ENCODE measurements at regions not wholly inside any gene's neighbourhood (a gene's known extent, or its start where the extent isn't known, plus 50 kb on each side); places are given as distances from the start of the nearest gene placed in this dataset.

DNA sequence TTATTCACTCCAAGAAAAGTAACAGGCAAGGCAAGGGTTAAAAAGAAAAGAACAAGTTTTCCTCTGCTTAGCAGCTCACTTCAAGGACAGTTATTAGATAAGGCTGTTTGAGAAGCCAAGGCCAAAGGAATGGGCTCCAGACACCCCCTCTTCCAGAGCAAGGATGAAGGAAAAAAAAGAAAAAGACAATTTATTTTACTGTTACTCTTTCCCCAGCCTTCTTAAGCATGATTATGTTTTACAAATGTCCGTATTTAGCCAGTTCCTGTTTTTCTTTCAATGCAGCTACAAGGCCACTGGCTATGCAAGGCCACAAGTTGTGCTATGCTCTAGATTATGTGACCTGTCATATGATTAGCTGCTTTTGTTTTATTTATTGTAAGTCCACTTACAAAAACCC is 106.5 kb upstream of the SIMC1 start:
- H2AFZ ChIP-seq (ENCODE audit: low read depth, low read length): no peak overlapping the region

DNA sequence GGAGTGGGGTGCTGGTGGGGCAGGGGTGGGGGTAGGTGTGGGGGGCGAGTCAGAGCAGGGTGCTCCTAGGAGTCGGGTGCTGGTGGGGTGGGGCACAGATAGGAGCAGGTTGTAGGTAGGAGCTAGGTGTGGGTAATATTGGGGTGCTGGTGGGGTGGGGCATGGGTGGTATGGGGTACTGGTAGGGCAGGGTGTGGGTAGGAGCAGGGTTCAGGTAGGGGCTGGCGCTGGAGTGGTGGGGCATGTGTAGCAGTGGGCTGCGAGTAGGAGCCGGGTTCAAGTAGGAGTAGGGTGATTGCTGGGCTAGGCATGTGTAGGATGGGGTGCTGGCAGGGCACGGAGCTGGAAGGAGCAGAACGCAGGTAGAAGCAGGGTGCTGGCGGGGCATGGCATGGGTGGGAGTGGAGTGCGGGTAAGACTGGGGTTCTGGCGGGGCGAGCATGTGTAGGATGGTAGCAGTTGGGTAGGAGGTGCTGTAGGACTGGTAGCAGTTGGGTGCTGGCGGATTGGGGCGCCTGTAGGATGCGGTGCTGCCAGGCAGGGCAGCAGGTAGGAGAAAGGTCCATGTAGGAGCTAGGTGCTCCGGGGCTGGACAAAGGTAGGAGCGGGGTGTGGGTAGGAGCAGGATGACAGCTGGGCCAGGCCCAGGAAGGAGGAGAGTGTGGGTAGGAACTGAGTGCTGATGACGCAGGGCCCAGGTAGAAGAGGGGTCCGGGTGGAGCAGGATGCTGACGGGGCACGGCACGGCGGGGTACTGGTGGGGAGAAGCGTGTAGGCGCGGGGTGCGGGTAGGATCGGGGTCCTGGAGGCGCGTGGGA is 105.5 kb upstream of the SIMC1 start:
- H3K9me3 ChIP-seq (ENCODE audit: insufficient read depth, low read length): no peaks in the 10 kb centered on the region
- no peaks in the 10 kb centered on the region for H3K4me1 ChIP-seq (ENCODE audit: low read length)
- H4K20me1 ChIP-seq (ENCODE audit: insufficient read depth, low read length): no peaks in the 10 kb centered on the region; the same call in 1 of the 2 replicates
- no peak overlapping the region for H3K4me3 ChIP-seq (ENCODE audit: low read length)
- H3K79me2 ChIP-seq (ENCODE audit: low read length): no peaks in the 10 kb centered on the region
- peaks cover 11% of the 10 kb centered on the region for H3K27me3 ChIP-seq (ENCODE audit: low read depth, low read length)
- TF ChIP-seq, protein P1, sequence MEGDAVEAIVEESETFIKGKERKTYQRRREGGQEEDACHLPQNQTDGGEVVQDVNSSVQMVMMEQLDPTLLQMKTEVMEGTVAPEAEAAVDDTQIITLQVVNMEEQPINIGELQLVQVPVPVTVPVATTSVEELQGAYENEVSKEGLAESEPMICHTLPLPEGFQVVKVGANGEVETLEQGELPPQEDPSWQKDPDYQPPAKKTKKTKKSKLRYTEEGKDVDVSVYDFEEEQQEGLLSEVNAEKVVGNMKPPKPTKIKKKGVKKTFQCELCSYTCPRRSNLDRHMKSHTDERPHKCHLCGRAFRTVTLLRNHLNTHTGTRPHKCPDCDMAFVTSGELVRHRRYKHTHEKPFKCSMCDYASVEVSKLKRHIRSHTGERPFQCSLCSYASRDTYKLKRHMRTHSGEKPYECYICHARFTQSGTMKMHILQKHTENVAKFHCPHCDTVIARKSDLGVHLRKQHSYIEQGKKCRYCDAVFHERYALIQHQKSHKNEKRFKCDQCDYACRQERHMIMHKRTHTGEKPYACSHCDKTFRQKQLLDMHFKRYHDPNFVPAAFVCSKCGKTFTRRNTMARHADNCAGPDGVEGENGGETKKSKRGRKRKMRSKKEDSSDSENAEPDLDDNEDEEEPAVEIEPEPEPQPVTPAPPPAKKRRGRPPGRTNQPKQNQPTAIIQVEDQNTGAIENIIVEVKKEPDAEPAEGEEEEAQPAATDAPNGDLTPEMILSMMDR (IDR thresholded peaks at IDR 0.05; ENCODE audit: low read depth, low read length): no peak
- no peak for TF ChIP-seq EZH2phosphoT487 (IDR thresholded peaks at IDR 0.05; ENCODE audit: low read depth)
- H3K4me2 ChIP-seq (ENCODE audit: low read length): no peak overlapping the region
- H2AFZ ChIP-seq (ENCODE audit: low read depth, low read length): no peak overlapping the region
- no peaks in the 10 kb centered on the region for H3K36me3 ChIP-seq (replicated peaks; ENCODE audit: low read depth, low read length)
- H3K9ac ChIP-seq (ENCODE audit: low read length): no peak overlapping the region
- no peak overlapping the region for H3K27ac ChIP-seq (ENCODE audit: low read length)

More for the DNA sequence above, 106.5 kb upstream of the SIMC1 start:
- Histone ChIP-seq H3K9ac (ENCODE audit: low read length) (no peak overlapping the region), H3K4me2 (ENCODE audit: low read length) (no peak overlapping the region), H3K79me2 (ENCODE audit: low read length) (no peaks in the 10 kb centered on the region), H3K36me3 (replicated peaks; ENCODE audit: low read depth, low read length) (no peaks in the 10 kb centered on the region), H3K27ac (ENCODE audit: low read length) (no peak overlapping the region), H3K4me1 (ENCODE audit: low read length) (no peaks in the 10 kb centered on the region), H3K4me3 (ENCODE audit: low read length) (no peak overlapping the region), H3K9me3 (ENCODE audit: insufficient read depth, low read length) (no peaks in the 10 kb centered on the region), H4K20me1 (ENCODE audit: insufficient read depth, low read length) (no peaks in the 10 kb centered on the region; the same call in 1 of the 2 replicates), H3K27me3 (ENCODE audit: low read depth, low read length) (0 out of 2 replicates have a peak, but pooled peaks cover 3% of the 10 kb centered on the region)
- no peak for TF ChIP-seq EZH2phosphoT487 (IDR thresholded peaks at IDR 0.05; ENCODE audit: low read depth)
- TF ChIP-seq, protein P1 (IDR thresholded peaks at IDR 0.05; ENCODE audit: low read depth, low read length): no peak

DNA sequence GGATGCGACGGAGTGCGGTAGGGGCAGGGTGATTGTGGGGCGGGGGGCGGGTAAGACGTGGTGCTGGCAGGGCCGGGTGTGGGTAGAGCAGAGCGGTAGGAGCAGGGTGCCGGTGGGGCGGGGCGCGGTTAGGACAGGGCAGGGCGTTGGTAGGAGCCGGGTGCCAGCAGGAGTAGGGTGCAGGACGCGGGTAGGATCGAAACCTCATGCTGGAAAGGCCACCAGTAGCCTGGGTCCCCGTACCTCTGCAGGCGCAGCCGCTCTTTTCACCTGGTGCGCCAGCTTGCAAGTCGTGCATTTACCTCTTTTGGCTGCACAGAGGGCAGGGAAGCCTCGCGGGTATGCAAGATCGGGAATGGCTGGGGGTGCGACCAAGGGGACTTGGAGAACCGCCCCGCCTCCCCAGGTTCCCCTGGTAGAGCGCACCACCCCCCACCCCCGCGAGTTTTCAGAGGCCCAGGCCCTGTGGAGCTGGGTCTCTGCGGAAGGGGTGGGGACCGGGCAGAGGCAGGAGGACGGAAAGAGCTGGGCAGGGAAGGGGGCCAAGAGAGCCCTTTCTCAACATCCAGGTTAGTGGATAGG is 104.8 kb upstream of the SIMC1 start:
- H3K79me2 ChIP-seq (ENCODE audit: low read length): no peaks in the 10 kb centered on the region
- H3K4me2 ChIP-seq (ENCODE audit: low read length): no peak overlapping the region
- H4K20me1 ChIP-seq (ENCODE audit: insufficient read depth, low read length): no peaks in the 10 kb centered on the region; the same call in 1 of the 2 replicates
- no peak overlapping the region for H3K27ac ChIP-seq (ENCODE audit: low read length)
- no peaks in the 10 kb centered on the region for H3K9me3 ChIP-seq (ENCODE audit: insufficient read depth, low read length)
- H3K27me3 ChIP-seq (ENCODE audit: low read depth, low read length): peaks cover 12% of the 10 kb centered on the region
- TF ChIP-seq EZH2phosphoT487 (IDR thresholded peaks at IDR 0.05; ENCODE audit: low read depth): no peak
- TF ChIP-seq, protein P1 (IDR thresholded peaks at IDR 0.05; ENCODE audit: low read depth, low read length): no peak
- no peaks in the 10 kb centered on the region for H3K4me1 ChIP-seq (ENCODE audit: low read length)
- no peak overlapping the region for H2AFZ ChIP-seq (ENCODE audit: low read depth, low read length)
- no peak overlapping the region for H3K4me3 ChIP-seq (ENCODE audit: low read length)
- no peak overlapping the region for H3K9ac ChIP-seq (ENCODE audit: low read length)
- no peaks in the 10 kb centered on the region for H3K36me3 ChIP-seq (replicated peaks; ENCODE audit: low read depth, low read length)

DNA sequence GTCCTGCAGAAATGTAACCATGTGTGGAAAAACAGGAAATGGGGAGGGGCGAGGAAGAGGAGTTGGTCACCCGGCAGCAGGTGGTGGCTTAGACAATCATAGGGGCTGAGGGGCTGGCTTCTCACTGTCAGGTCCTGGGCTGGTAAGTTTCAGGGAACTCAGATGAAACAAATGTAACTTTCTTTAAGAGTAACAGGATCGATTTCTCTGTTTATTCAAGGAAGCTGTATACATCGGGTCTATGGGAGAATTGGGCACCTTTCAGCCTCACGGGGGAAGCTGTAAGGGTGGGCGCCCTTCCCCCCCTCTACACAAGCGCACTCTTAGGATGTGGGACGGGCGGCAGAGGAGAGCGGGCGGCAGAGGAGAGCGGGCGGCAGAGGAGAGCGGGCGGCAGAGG is 104.3 kb upstream of the SIMC1 start:
- Histone ChIP-seq H3K4me1 (ENCODE audit: low read length) (no peaks in the 10 kb centered on the region), H2AFZ (ENCODE audit: low read depth, low read length) (no peak overlapping the region), H3K27ac (ENCODE audit: low read length) (no peak overlapping the region), H3K9ac (ENCODE audit: low read length) (no peak overlapping the region), H4K20me1 (ENCODE audit: insufficient read depth, low read length) (no peaks in the 10 kb centered on the region; the same call in 1 of the 2 replicates), H3K4me2 (ENCODE audit: low read length) (no peak overlapping the region), H3K79me2 (ENCODE audit: low read length) (no peaks in the 10 kb centered on the region), H3K9me3 (ENCODE audit: insufficient read depth, low read length) (no peaks in the 10 kb centered on the region), H3K4me3 (ENCODE audit: low read length) (no peak overlapping the region), H3K36me3 (replicated peaks; ENCODE audit: low read depth, low read length) (no peaks in the 10 kb centered on the region), H3K27me3 (ENCODE audit: low read depth, low read length) (peaks cover 17% of the 10 kb centered on the region)
- TF ChIP-seq, protein P1 (IDR thresholded peaks at IDR 0.05; ENCODE audit: low read depth, low read length): no peak
- no peak for TF ChIP-seq EZH2phosphoT487 (IDR thresholded peaks at IDR 0.05; ENCODE audit: low read depth)

Measured in OCI-LY3 (cell line).